ENCODE measurements at regions not wholly inside any gene's neighbourhood (a gene's known extent, or its start where the extent isn't known, plus 50 kb on each side); places are given as distances from the start of the nearest gene placed in this dataset.

DNA sequence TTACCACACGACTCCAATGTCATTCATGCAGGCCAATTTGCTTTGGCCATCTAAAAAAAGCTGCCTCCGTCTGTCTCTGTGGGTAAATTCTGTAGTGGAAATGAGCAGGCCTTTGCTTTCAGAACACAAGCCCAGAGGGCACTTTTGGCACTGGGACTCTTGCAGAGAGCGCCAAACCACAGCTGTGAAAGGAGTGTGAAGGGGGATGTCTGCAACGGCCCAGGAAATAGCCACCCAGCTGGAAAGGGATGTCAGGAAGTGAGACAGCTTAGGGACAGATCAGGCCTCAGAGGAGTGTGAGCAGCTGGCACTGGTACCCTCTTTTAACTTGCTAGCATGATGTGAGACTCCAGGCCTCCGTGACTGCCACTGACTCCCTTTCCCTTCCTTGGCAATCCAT lies 152.4 kb downstream of the DKK1 start:
- TF ChIP-seq, protein P1, sequence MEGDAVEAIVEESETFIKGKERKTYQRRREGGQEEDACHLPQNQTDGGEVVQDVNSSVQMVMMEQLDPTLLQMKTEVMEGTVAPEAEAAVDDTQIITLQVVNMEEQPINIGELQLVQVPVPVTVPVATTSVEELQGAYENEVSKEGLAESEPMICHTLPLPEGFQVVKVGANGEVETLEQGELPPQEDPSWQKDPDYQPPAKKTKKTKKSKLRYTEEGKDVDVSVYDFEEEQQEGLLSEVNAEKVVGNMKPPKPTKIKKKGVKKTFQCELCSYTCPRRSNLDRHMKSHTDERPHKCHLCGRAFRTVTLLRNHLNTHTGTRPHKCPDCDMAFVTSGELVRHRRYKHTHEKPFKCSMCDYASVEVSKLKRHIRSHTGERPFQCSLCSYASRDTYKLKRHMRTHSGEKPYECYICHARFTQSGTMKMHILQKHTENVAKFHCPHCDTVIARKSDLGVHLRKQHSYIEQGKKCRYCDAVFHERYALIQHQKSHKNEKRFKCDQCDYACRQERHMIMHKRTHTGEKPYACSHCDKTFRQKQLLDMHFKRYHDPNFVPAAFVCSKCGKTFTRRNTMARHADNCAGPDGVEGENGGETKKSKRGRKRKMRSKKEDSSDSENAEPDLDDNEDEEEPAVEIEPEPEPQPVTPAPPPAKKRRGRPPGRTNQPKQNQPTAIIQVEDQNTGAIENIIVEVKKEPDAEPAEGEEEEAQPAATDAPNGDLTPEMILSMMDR (IDR thresholded peaks at IDR 0.05), result no peak
- TF ChIP-seq POLR2A (IDR thresholded peaks at IDR 0.05) (no peak), POLR2AphosphoS5 (IDR thresholded peaks at IDR 0.05) (no peak)

All from transverse colon (tissue), 4 donors.